Erythroblast (primary cell): ENCODE measurements at regions not wholly inside any gene's neighbourhood (a gene's known extent, or its start where the extent isn't known, plus 50 kb on each side); places are given as distances from the start of the nearest gene placed in this dataset.

Experiments
- GATA1 ChIP-seq: IDR thresholded peaks from 2 replicates; pipeline ENCODE4 v1.6.1; 2011; ENCODE audit warnings: low read depth, mild to moderate bottlenecking, control low read depth, low read length, moderate library complexity
- POLR2A ChIP-seq: IDR thresholded peaks from 2 replicates; pipeline ENCODE4 v1.6.1; 2011; ENCODE audit warnings: mild to moderate bottlenecking, low read length

- TF ChIP-seq POLR2A (no peak), GATA1 (no peak)
Observed at GRCh38 chr15:26143221-26143620, 280.1 kb upstream of the ATP10A start.
